NCI-H82 treated with DMSO at 0.1 percent for 48 hours (cell line): ENCODE measurements at regions not wholly inside any gene's neighbourhood (a gene's known extent, or its start where the extent isn't known, plus 50 kb on each side); places are given as distances from the start of the nearest gene placed in this dataset.

ENCODE experiments used
- DNase-seq: peaks from one replicate; lab custom pipeline; 2025; ENCODE audit not compliant: unreplicated experiment; lab: John Stamatoyannopoulos, UW

GRCh38 chr2:15733867-15734673, 142.4 kb downstream of the DDX1 start:
- no peak for DNase-seq

- no peak for DNase-seq
Measured at GRCh38 chr2:15734674-15735483, 143.2 kb downstream of the DDX1 start.

GRCh38 chr2:15735484-15736326, 144.0 kb downstream of the DDX1 start:
- no peak for DNase-seq

DNA sequence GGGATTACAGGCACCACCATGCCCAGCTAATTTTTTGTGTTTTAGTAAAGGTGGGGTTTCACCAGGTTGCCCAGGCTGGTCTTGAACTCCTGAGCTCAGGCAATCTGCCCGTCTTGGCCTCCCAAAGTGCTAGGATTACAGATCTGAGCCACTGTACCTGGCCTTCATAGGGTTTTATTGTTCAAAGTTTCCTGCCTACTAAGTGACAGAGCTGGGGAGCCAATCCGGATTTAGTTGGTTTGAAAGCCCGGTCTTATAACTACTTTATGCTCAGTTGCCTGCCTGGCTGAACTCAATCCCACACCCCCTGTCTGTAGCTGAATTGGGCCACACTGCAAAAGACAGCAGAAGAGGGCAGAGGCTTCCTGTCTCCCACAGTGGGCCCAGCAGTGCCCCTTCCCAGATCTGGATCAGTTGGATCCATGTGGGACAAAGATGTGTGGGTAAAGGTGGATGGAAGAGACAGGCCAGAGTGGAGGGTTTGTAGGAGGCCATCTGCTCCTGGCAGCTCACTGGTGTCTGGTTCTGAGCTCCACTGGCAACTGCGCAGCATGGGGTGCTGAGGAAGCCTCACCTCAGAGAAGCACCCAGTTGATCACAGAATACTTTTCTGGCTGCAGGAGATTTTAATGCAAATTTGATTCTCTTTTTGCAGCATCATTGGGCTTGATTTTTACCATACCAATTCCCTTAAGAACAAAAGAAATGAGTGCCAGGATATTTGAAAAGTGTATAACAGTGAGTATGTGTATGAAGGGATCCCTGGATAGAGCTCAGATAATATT, 144.9 kb downstream of the DDX1 start:
- DNase-seq: no peak

DNA sequence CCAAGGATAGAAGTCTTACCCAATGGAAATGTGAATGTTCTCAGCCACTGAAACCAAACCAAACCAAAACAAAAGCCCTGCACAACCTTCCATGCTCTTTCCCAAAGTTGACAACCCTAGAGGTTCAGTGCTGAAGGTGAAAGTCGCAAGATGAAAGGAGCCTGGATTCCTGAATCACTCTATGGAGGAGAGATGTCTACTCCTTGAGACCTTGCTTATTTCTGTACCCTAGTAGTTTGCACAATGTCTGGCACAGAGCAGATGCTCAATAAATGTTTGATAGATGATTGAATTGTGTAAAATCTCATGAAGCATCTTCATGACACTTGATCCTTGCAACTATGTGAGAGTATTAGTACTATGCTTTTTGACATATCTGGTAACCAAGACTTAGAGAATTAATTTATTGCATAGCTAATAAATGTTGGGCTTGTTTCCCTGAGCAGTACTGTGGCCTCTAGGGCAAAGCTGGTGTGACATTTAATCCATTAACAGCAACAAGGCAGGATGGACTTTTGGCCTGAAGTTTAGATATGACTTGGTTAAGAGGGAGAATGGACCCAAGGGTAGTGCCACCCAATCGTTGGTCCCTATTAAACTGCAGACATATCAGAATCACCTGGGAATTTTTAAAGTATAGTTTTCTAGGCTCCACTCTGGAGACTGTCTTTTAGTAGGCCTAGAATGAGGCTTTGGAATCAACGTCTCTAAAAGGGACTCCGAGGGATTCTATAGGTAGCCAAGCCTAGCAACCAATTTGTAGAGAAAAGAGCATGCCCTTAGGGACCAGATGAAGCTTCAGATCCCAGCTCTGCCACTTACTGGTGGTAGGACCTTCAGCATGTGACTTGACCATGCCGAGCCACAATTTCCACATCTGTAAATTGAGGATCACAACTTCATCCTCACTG, 145.9 kb downstream of the DDX1 start:
- DNase-seq: no peak

- no peak for DNase-seq
Measured at GRCh38 chr2:15738225-15738546, 146.5 kb downstream of the DDX1 start.

DNA sequence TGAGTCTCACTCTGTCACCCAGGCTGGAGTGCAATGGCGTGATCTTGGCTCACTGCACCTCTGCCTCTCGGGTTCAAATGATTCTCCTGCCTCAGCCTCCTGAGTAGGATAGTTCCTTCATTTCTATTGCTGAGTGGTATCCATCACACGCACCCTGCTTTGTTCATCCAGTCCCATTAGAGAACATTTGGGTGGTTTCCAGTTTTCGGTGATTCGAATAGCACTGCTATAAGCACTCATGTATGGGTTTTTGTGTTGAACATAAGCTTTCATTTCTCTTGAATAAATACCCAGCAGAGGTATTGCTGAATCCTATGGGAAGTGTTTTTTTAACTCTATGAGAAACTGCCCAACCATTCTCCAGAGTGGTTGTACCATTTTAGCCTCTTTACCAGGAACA, 147.3 kb downstream of the DDX1 start:
- no peak for DNase-seq

GRCh38 chr2:15744820-15745219, 153.2 kb downstream of the DDX1 start:
- no peak for DNase-seq

GRCh38 chr2:15745350-15745749, 153.7 kb downstream of the DDX1 start:
- no peak for DNase-seq

DNA sequence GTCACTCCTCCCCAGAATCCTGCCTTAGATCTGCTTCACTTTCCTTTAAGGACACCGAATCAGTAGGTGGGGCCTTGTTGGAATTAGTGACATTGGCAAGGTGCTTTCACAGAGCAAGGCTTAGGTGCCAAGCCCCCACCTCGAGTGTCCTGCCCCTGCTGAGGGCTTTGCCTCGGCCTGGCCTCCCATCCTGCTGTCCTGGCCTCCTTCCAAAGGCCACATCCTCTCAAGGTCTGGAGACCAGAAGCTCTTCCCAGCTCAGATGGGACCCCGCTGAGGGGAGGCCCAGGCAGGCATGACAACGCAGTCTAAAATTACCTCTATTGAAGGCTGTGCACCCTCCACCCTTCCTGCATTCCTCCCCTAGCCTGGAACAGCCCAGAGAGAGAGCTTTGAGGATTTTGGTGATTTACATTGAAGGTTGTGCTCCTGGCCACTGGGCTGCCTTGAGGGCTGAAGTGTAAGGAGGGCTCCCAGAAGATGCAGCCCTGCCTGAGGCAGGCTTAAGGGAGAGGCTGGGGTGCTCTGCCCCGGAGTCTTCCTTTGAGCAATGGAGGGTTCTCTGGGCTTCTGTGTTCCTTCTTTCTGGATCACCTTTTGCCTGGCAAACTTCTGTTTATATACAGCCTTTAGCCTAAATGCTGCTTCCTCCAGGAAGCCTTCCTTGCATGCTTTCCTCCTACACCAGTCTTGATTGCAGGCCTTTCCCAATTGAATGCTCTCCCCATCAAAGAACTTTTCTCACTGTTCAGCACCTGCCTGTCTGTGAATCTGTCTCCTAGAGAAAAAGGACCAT, 154.4 kb downstream of the DDX1 start:
- DNase-seq: no peak

- no peak for DNase-seq
Measured at GRCh38 chr2:15746703-15747550, 155.3 kb downstream of the DDX1 start.

DNA sequence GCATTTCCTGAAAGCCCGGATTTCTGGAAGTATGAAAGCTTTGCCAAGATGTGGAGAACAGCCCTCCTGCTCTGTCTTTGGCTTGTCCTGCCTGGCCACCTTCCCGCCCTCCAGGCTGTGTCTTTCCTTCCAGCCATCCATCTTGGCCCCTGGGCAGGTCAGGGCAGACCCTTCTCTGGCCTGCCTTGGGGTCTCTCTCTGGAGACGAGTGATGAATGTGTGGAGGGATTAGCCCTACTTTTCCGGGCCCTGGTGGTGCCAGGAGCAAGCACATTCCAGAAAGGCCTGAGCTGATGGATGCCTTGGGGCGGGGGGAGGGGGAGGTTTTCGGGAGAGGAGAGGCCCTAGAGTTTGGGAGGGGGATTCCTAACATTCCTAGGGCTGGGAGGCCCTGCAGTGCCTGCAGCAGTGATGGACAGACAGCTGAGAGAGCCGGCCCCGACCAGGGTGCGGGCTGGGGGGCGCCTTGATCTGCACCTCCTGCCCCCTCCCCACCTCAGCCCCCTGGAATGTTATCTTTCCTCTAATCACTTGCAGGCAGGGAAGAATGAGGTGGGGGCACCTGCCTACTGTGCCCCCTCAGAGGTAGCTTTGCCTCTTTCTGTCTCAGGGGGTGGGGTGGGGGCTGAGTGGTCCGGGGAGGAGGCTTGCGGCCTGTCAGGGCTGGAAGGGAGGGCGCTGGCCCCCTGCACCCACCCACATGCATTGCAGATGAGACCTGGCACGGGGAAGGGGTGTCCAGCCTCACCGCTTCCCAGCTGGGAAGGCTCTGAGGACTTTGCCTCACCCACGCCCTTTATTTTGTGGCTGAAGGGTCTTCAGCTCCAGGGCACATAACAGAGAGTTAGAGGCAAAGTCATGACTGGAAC, 156.2 kb downstream of the DDX1 start:
- no peak for DNase-seq

GRCh38 chr2:15748736-15749323, 157.2 kb downstream of the DDX1 start:
- no peak for DNase-seq

GRCh38 chr2:15749460-15750432, 158.1 kb downstream of the DDX1 start:
- no peak for DNase-seq

DNA sequence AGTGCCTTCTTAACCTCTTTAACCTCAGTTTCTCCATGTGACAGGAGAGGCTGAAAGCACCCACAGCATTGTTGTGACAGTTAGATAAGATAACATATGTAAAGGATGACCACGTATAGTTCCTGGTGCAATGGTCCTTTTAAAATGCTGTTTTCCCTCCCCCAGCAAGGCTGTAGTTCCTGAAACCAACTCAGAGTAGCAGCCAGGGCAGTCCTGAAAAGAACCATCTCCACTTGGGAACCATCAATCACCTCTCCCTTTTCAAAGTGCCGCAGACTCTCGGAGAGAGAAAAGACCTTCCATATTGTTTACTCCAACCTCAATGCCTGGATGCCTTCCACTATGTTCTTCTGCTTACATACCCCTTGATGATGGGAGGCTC, 158.8 kb downstream of the DDX1 start:
- DNase-seq: no peak
